ENCODE measurements at regions not wholly inside any gene's neighbourhood (a gene's known extent, or its start where the extent isn't known, plus 50 kb on each side); places are given as distances from the start of the nearest gene placed in this dataset.

DNA sequence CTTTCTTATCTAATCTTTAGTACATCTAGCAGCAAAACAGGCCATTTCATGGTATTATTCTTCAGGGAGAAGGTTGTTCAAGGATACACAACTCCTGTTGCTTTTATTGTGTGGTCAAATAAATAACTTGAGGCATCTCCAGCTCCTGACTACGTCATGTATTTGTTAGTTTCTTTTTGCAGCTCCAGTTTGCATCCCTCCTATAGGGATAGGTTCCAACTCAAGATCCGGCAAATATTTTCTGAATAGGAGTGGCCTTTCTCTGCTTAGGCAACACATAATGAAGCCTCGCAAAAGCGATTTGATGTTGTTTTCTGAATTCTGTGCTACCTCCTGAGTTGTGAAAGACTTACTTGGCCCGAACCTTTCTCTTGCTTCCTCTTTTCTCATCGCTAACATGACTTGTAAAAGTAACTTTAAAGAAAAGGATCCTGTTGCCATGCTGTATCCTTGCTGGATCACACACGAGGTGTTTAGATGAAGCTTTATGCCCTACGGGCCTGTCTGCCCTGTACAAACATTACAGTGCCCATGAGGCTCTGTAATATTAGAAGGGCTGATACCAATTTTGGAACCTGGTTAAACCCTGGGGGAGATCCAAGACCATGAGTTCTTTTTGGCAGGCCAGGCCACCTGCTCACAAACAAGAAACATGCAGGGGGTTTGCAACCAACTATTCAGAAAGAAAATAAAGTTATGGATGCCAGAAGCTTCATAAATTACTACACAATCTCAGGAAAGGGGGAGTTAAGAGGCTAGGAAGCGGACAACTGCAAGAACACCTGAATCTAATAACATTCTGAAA is 149.8 kb upstream of the FGF10 start:
- ATAC-seq = no peak
- TF ChIP-seq ZNF70 (CRISPR knock-in tag; IDR thresholded peaks at IDR 0.05) (no peak), TCF4 (CRISPR knock-in tag; IDR thresholded peaks at IDR 0.05; ENCODE audit: borderline replicate concordance) (no peak), BACH2 (CRISPR knock-in tag; IDR thresholded peaks at IDR 0.05; ENCODE audit: borderline replicate concordance) (no peak), TOX (CRISPR knock-in tag; IDR thresholded peaks at IDR 0.05; ENCODE audit: borderline replicate concordance) (no peak), SNAI2 (CRISPR knock-in tag; IDR thresholded peaks at IDR 0.05) (no peak), ZFP30 (CRISPR knock-in tag; IDR thresholded peaks at IDR 0.05) (no peak)

DNA sequence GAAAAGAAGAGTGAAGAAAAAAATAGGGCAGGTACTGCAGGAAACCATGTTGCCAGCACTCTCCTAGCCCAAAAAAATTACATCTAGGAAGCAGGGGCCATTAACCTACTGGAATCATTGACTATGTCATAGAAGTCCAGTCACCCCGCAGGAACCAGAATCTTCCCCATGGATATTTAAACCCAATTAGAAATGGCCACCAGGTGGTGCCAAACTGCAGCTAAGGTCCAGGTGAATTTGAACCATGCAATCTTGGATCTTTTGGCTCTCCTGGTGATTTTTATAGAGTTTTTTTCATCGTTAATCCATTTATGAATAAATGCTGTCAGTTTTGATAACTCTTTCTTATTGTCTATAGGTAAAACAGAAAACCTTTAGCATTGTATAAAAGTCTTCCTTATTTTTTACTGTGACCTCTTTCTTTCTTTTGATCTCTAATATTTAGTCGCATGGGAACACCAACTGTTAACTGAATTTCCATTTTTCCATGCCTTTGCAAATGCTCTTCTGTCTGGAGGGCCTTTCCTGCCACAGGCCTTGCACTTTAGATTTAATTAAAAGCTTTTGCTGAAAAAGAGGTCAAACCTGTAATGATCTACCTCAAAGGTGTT is 147.5 kb upstream of the FGF10 start:
- ATAC-seq = peak; percentile 73

DNA sequence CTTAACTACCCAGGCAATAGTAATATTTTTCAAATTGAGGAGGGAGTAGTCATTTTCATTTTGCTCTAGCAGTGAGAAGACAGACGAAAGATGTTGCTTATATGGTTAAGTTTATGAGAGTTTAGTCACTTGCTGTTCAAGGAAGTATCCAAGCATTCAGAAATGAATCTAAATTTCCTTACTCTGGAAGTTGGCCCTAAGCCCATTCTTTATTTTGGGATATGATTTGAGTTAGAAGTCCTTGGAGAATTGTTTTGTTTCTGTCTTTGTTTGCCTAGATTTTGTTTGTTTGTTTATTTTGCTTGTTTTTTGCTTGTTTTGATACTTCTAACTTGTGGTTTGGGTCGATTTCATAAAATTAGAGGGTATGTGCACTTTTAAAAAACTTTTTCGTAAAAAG is 146.4 kb upstream of the FGF10 start:
- ATAC-seq = no peak
- TF ChIP-seq ZNF8 (CRISPR knock-in tag; IDR thresholded peaks at IDR 0.05) = no peak
- TF ChIP-seq, protein P1, sequence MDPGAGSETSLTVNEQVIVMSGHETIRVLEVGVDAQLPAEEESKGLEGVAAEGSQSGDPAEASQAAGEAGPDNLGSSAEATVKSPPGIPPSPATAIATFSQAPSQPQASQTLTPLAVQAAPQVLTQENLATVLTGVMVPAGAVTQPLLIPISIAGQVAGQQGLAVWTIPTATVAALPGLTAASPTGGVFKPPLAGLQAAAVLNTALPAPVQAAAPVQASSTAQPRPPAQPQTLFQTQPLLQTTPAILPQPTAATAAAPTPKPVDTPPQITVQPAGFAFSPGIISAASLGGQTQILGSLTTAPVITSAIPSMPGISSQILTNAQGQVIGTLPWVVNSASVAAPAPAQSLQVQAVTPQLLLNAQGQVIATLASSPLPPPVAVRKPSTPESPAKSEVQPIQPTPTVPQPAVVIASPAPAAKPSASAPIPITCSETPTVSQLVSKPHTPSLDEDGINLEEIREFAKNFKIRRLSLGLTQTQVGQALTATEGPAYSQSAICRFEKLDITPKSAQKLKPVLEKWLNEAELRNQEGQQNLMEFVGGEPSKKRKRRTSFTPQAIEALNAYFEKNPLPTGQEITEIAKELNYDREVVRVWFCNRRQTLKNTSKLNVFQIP (CRISPR knock-in tag; IDR thresholded peaks at IDR 0.05; ENCODE audit: borderline replicate concordance, low read depth) = no peak
- TF ChIP-seq, protein P2, sequence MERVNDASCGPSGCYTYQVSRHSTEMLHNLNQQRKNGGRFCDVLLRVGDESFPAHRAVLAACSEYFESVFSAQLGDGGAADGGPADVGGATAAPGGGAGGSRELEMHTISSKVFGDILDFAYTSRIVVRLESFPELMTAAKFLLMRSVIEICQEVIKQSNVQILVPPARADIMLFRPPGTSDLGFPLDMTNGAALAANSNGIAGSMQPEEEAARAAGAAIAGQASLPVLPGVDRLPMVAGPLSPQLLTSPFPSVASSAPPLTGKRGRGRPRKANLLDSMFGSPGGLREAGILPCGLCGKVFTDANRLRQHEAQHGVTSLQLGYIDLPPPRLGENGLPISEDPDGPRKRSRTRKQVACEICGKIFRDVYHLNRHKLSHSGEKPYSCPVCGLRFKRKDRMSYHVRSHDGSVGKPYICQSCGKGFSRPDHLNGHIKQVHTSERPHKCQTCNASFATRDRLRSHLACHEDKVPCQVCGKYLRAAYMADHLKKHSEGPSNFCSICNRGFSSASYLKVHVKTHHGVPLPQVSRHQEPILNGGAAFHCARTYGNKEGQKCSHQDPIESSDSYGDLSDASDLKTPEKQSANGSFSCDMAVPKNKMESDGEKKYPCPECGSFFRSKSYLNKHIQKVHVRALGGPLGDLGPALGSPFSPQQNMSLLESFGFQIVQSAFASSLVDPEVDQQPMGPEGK (CRISPR knock-in tag; IDR thresholded peaks at IDR 0.05; ENCODE audit: borderline replicate concordance) = no peak
- TF ChIP-seq, protein P3, sequence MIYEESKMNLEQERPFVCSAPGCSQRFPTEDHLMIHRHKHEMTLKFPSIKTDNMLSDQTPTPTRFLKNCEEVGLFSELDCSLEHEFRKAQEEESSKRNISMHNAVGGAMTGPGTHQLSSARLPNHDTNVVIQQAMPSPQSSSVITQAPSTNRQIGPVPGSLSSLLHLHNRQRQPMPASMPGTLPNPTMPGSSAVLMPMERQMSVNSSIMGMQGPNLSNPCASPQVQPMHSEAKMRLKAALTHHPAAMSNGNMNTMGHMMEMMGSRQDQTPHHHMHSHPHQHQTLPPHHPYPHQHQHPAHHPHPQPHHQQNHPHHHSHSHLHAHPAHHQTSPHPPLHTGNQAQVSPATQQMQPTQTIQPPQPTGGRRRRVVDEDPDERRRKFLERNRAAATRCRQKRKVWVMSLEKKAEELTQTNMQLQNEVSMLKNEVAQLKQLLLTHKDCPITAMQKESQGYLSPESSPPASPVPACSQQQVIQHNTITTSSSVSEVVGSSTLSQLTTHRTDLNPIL (CRISPR knock-in tag; IDR thresholded peaks at IDR 0.05; ENCODE audit: low read depth) = no peak
- TF ChIP-seq SNAI2 (CRISPR knock-in tag; IDR thresholded peaks at IDR 0.05) = no peak
- TF ChIP-seq PPARA (CRISPR knock-in tag; IDR thresholded peaks at IDR 0.05; ENCODE audit: borderline replicate concordance) = no peak
- TF ChIP-seq RARB (CRISPR knock-in tag; IDR thresholded peaks at IDR 0.05) = no peak
- TF ChIP-seq GLIS3 (CRISPR knock-in tag; IDR thresholded peaks at IDR 0.05) = no peak

More for the DNA sequence above, 147.5 kb upstream of the FGF10 start:
- no peak for TF ChIP-seq TCF4 (CRISPR knock-in tag; IDR thresholded peaks at IDR 0.05; ENCODE audit: borderline replicate concordance)
- TF ChIP-seq ZFP3 (CRISPR knock-in tag; IDR thresholded peaks at IDR 0.05) = no peak
- TF ChIP-seq BACH2 (CRISPR knock-in tag; IDR thresholded peaks at IDR 0.05; ENCODE audit: borderline replicate concordance) = no peak
- TF ChIP-seq, protein P1 (CRISPR knock-in tag; IDR thresholded peaks at IDR 0.05; ENCODE audit: borderline replicate concordance, low read depth) = no peak
- no peak for TF ChIP-seq PPARA (CRISPR knock-in tag; IDR thresholded peaks at IDR 0.05; ENCODE audit: borderline replicate concordance)
- TF ChIP-seq, protein P2 (CRISPR knock-in tag; IDR thresholded peaks at IDR 0.05; ENCODE audit: borderline replicate concordance) = no peak
- TF ChIP-seq TOX (CRISPR knock-in tag; IDR thresholded peaks at IDR 0.05; ENCODE audit: borderline replicate concordance) = no peak
- TF ChIP-seq SNAI2 (CRISPR knock-in tag; IDR thresholded peaks at IDR 0.05) = no peak
- TF ChIP-seq ARNTL (CRISPR knock-in tag; IDR thresholded peaks at IDR 0.05; ENCODE audit: borderline replicate concordance, low read depth) = no peak
- TF ChIP-seq ZFP30 (CRISPR knock-in tag; IDR thresholded peaks at IDR 0.05) = no peak
- TF ChIP-seq GLIS3 (CRISPR knock-in tag; IDR thresholded peaks at IDR 0.05) = no peak
- no peak for TF ChIP-seq RARB (CRISPR knock-in tag; IDR thresholded peaks at IDR 0.05)
- no peak for TF ChIP-seq OSR1 (CRISPR knock-in tag; IDR thresholded peaks at IDR 0.05)
- TF ChIP-seq, protein P3 (CRISPR knock-in tag; IDR thresholded peaks at IDR 0.05; ENCODE audit: low read depth) = no peak
- no peak for TF ChIP-seq ZNF8 (CRISPR knock-in tag; IDR thresholded peaks at IDR 0.05)
- no peak for TF ChIP-seq ZNF565 (CRISPR knock-in tag; conservative IDR thresholded peaks at IDR 0.05; ENCODE audit: low read depth)
- TF ChIP-seq ISL1 (CRISPR knock-in tag; IDR thresholded peaks at IDR 0.05) = no peak
- no peak for TF ChIP-seq ESRRG (CRISPR knock-in tag; IDR thresholded peaks at IDR 0.05)
- no peak for TF ChIP-seq ZNF70 (CRISPR knock-in tag; IDR thresholded peaks at IDR 0.05)
- TF ChIP-seq, protein P4, sequence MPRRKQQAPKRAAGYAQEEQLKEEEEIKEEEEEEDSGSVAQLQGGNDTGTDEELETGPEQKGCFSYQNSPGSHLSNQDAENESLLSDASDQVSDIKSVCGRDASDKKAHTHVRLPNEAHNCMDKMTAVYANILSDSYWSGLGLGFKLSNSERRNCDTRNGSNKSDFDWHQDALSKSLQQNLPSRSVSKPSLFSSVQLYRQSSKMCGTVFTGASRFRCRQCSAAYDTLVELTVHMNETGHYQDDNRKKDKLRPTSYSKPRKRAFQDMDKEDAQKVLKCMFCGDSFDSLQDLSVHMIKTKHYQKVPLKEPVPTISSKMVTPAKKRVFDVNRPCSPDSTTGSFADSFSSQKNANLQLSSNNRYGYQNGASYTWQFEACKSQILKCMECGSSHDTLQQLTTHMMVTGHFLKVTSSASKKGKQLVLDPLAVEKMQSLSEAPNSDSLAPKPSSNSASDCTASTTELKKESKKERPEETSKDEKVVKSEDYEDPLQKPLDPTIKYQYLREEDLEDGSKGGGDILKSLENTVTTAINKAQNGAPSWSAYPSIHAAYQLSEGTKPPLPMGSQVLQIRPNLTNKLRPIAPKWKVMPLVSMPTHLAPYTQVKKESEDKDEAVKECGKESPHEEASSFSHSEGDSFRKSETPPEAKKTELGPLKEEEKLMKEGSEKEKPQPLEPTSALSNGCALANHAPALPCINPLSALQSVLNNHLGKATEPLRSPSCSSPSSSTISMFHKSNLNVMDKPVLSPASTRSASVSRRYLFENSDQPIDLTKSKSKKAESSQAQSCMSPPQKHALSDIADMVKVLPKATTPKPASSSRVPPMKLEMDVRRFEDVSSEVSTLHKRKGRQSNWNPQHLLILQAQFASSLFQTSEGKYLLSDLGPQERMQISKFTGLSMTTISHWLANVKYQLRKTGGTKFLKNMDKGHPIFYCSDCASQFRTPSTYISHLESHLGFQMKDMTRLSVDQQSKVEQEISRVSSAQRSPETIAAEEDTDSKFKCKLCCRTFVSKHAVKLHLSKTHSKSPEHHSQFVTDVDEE (CRISPR knock-in tag; IDR thresholded peaks at IDR 0.05) = no peak
